OCI-LY3 (cell line): ENCODE measurements at regions not wholly inside any gene's neighbourhood (a gene's known extent, or its start where the extent isn't known, plus 50 kb on each side); places are given as distances from the start of the nearest gene placed in this dataset.

Source experiments
- H2AFZ ChIP-seq: fragments of 200-600, 300-600 bp; shearing (Covaris generic); 2 replicates; pipeline ENCODE4 v1.6.0; 2014; ENCODE audit warnings: antibody characterized with exemption, low read depth, low read length
- H3K27ac ChIP-seq: fragments of 200-600, 300-600 bp; sonication (generic); 2 replicates; pipeline ENCODE4 v1.5.1; 2014; ENCODE audit warnings: mild to moderate bottlenecking, low read length, moderate library complexity, mixed read lengths
- H3K27me3 ChIP-seq: fragments of 200-600, 300-600 bp; sonication (generic); 2 replicates; pipeline ENCODE4 v1.6.1; 2014; ENCODE audit warnings: low read depth, low read length, mixed read lengths
- H3K36me3 ChIP-seq: fragments of 200-600, 300-600 bp; sonication (generic); replicated peaks from 2 replicates; pipeline ENCODE3; 2014; ENCODE audit warnings: low read depth, low read length, mixed read lengths
- H3K4me1 ChIP-seq: fragments of 300-600, 200-600 bp; sonication (generic); 2 replicates; pipeline ENCODE4 v1.6.1; 2014; ENCODE audit warnings: low read length, mixed read lengths
- H3K4me2 ChIP-seq: fragments of 200-600, 300-600 bp; sonication (generic); 2 replicates; pipeline ENCODE4 v1.6.1; 2014; ENCODE audit warnings: low read length, mixed read lengths
- H3K4me3 ChIP-seq: fragments of 300-600, 200-600 bp; sonication (generic); 2 replicates; pipeline ENCODE4 v1.5.1; 2014; ENCODE audit warnings: antibody characterized with exemption, mild to moderate bottlenecking, low read length, moderate library complexity
- H3K79me2 ChIP-seq: fragments of 300-600, 200-600 bp; shearing (Covaris generic); 2 replicates; pipeline ENCODE4 v1.6.1; 2014; ENCODE audit warnings: mild to moderate bottlenecking, low read length, mixed read lengths
- H3K9ac ChIP-seq: fragments of 300-600, 200-600 bp; shearing (Covaris generic); 2 replicates; pipeline ENCODE4 v1.6.0; 2014; ENCODE audit warnings: mild to moderate bottlenecking, low read length, moderate library complexity
- H3K9me3 ChIP-seq: fragments of 200-600, 300-600 bp; shearing (Covaris generic); 2 replicates; pipeline ENCODE4 v1.6.1; 2014; ENCODE audit warnings: low read length, mixed read lengths; ENCODE audit not compliant: insufficient read depth
- H4K20me1 ChIP-seq: fragments of 200-600, 300-600 bp; sonication (generic); 2 replicates; pipeline ENCODE4 v1.6.1; 2016; ENCODE audit warnings: low read length, mixed read lengths; ENCODE audit not compliant: insufficient read depth
- EZH2phosphoT487 ChIP-seq: fragments of 200-600 bp; shearing (Covaris generic); IDR thresholded peaks from 2 replicates; pipeline ENCODE4 v1.6.1; 2018; ENCODE audit warnings: antibody characterized with exemption, mixed run types, low read depth
- TF ChIP-seq, protein P1 (sequence below): fragments of 200-600, 300-600 bp; sonication (generic); IDR thresholded peaks from 2 replicates; pipeline ENCODE4 v1.5.1; 2014; ENCODE audit warnings: antibody characterized with exemption, low read length, low read depth

DNA sequence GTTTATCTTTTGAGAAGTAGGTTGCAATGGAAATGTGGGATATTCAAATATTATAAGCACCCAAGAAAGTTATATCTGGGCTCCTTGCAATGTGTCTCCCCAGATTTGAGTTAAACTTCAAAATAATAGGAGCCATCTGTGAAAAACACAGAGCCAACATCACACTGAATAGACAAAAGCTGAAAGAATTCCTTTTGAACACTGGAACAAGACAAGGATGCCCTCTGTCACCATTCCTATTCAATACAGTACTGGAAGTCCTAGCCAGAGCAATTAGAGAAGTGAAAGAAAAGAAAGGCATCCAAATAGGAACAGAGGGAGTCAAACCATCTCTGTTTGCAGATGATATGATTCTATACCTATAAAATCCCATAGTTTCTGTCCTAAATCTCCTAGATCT, 114.3 kb upstream of the IL1RAPL1 start:
- no peak overlapping the region for H3K27ac ChIP-seq
- no peak overlapping the region for H3K4me3 ChIP-seq
- H3K4me2 ChIP-seq: no peak overlapping the region
- TF ChIP-seq EZH2phosphoT487: no peak
- TF ChIP-seq, protein P1, sequence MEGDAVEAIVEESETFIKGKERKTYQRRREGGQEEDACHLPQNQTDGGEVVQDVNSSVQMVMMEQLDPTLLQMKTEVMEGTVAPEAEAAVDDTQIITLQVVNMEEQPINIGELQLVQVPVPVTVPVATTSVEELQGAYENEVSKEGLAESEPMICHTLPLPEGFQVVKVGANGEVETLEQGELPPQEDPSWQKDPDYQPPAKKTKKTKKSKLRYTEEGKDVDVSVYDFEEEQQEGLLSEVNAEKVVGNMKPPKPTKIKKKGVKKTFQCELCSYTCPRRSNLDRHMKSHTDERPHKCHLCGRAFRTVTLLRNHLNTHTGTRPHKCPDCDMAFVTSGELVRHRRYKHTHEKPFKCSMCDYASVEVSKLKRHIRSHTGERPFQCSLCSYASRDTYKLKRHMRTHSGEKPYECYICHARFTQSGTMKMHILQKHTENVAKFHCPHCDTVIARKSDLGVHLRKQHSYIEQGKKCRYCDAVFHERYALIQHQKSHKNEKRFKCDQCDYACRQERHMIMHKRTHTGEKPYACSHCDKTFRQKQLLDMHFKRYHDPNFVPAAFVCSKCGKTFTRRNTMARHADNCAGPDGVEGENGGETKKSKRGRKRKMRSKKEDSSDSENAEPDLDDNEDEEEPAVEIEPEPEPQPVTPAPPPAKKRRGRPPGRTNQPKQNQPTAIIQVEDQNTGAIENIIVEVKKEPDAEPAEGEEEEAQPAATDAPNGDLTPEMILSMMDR: no peak
- no peak overlapping the region for H2AFZ ChIP-seq
- H3K4me1 ChIP-seq: no peaks in the 10 kb centered on the region
- no peak overlapping the region for H3K9ac ChIP-seq
- no peaks in the 10 kb centered on the region for H4K20me1 ChIP-seq
- H3K27me3 ChIP-seq: no peaks in the 10 kb centered on the region
- no peaks in the 10 kb centered on the region for H3K79me2 ChIP-seq
- no peaks in the 10 kb centered on the region for H3K9me3 ChIP-seq
- no peaks in the 10 kb centered on the region for H3K36me3 ChIP-seq

DNA sequence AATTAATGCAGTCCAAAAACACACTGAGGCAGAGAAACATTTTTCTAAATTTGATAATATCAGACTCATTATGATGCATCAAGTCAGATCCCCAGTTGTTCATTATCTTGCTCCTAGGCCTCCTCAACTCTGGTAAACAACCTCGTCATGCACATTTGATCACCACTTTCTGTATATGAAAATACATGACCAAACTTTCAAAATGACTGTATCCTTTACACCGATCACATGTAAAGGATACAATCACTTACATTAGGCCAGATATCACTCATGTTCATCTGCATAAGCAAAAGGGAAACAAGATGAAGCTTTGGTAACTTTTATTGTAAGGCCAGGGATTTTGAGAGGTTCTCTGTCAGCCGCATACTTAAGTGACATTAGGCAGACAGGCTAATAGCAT, 99.4 kb upstream of the IL1RAPL1 start:
- no peaks in the 10 kb centered on the region for H4K20me1 ChIP-seq
- H3K4me3 ChIP-seq: 0 out of 2 replicates have a peak overlapping the region, but pooled peaks have one; percentile 4
- peak overlapping the region; percentile 64 for H3K27ac ChIP-seq
- no peaks in the 10 kb centered on the region for H3K9me3 ChIP-seq
- TF ChIP-seq EZH2phosphoT487: no peak
- TF ChIP-seq, protein P1: no peak
- no peaks in the 10 kb centered on the region for H3K79me2 ChIP-seq
- no peaks in the 10 kb centered on the region for H3K27me3 ChIP-seq
- no peaks in the 10 kb centered on the region for H3K36me3 ChIP-seq
- H3K9ac ChIP-seq: no peak overlapping the region
- peak overlapping the region; percentile 33 for H3K4me2 ChIP-seq
- H3K4me1 ChIP-seq: peaks cover 33% of the 10 kb centered on the region
- H2AFZ ChIP-seq: no peak overlapping the region

DNA sequence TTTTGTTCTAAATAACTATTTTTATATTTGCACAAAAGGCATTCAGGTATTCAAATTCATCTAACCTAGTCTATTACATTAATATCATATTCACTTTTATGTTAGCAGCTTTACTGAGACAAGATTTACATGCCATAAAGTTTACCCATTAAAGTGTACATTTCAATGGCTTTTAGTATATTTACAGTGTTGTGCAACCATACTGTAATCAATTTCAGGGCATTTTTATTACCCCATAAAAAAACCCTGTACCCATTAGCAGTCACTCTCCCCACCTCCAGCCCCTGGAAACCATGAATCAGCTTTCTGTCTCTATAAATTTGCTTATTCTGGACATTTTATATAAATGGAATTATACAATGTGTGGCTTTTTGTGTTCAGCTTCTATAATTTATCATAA, 95.9 kb upstream of the IL1RAPL1 start:
- Histone ChIP-seq H3K4me2 (no peak overlapping the region), H2AFZ (no peak overlapping the region), H3K9ac (no peak overlapping the region), H3K27ac (no peak overlapping the region), H3K4me3 (no peak overlapping the region), H4K20me1 (no peaks in the 10 kb centered on the region), H3K27me3 (no peaks in the 10 kb centered on the region), H3K4me1 (peaks cover 22% of the 10 kb centered on the region), H3K9me3 (no peaks in the 10 kb centered on the region), H3K36me3 (no peaks in the 10 kb centered on the region), H3K79me2 (no peaks in the 10 kb centered on the region)
- TF ChIP-seq, protein P1: no peak
- no peak for TF ChIP-seq EZH2phosphoT487

DNA sequence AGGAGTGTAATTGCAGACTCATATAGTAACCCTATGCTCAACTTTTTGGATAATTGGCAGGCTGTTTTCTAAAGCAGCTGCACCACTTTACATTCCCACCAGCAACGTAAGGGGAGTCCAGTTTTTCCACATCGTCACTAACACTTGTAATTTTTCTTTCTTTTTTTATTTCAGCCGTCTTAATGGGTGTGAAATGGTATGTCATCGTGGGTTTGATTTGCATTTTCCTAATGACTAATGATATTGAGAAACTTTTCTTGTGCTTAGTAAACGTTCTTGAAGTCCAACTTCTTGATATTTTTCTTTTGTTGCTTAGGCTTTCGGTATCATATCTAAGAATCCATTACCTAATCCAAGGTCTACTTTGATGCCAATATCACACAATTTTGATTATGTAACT, 95.3 kb upstream of the IL1RAPL1 start:
- H3K79me2 ChIP-seq: no peaks in the 10 kb centered on the region

More for the DNA sequence above, 95.3 kb upstream of the IL1RAPL1 start:
- Histone ChIP-seq H2AFZ (no peak overlapping the region), H3K27ac (no peak overlapping the region), H3K4me2 (no peak overlapping the region), H3K27me3 (no peaks in the 10 kb centered on the region), H3K9me3 (no peaks in the 10 kb centered on the region), H3K4me3 (no peak overlapping the region), H3K36me3 (no peaks in the 10 kb centered on the region), H3K4me1 (peaks cover 21% of the 10 kb centered on the region), H3K9ac (no peak overlapping the region), H4K20me1 (no peaks in the 10 kb centered on the region)
- TF ChIP-seq, protein P1: no peak
- no peak for TF ChIP-seq EZH2phosphoT487
